ENCODE measurements at regions not wholly inside any gene's neighbourhood (a gene's known extent, or its start where the extent isn't known, plus 50 kb on each side); places are given as distances from the start of the nearest gene placed in this dataset.
A peak's percentile ranks its signal among the peaks of the same experiment; 100 is the strongest.
"Not testable (repeated sequence)": the region's sequence is repeated elsewhere in the genome, so short reads cannot be mapped to it uniquely, and the experiment has no call there.

DNA sequence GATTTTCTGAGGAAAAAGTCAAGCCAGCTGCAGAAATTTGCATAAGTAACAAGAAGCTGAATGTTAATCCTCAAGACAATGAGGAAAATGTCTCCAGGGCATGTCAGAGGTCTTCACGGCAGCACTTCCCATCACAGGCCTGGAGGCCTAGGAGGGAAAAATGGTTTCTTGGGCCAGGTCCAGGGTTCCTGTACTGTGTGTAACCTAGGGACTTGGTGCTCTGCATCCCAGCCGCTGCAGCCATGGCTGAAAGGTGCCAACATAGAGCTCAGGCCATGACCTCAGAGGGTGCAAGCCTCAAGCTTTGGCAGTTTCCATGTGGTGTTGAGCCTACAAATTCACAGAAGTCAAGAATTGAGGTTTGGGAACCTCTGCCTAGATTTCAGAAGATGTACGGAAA lies 144.1 kb downstream of the AKR1D1 start:
- DNase-seq (ENCODE audit: low spot score) = not testable (repeated sequence)

DNA sequence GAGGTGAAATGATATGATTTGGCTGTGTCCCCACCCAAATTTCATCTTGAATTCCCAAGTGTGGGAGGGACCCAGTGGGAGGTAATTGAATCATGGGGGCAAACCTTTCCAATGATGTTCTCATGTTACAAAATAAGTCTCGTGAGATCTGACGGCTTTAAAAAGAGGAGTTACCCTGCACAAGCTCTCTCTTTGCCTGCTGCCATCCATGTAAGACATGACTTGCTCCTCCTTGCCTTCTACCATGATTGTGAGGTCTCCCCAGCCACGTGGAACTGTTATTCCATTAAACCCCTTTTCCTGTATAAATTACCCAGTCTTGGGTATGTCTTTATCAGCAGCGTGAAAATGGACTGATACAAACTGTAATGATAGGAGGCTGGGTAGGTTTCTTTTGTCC lies 145.1 kb downstream of the AKR1D1 start:
- DNase-seq (ENCODE audit: low spot score) = not testable (repeated sequence)

DNA sequence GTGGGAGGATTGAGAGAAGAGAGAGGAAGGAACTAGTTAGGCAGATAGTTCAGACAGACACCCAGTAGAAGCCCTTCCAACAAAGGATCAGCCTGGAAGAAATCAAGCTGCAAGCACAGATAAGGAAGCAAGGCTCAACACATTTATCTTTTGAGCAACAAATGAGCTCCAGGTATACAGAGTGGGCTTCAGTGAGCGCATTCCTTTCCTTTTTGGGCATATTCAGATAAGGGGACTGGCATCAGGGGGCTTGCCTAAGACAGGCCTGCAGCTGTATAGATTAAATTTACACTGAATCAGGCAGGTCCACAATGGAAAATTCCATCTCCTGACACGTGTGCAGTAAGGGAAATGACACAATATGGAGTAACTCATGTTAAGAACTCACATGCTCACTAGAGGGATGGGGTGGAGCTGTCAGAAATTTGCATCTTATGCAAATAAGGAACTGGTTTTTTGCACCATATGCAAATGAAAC lies 147.2 kb downstream of the AKR1D1 start:
- DNase-seq (ENCODE audit: low spot score) = no peak

DNA sequence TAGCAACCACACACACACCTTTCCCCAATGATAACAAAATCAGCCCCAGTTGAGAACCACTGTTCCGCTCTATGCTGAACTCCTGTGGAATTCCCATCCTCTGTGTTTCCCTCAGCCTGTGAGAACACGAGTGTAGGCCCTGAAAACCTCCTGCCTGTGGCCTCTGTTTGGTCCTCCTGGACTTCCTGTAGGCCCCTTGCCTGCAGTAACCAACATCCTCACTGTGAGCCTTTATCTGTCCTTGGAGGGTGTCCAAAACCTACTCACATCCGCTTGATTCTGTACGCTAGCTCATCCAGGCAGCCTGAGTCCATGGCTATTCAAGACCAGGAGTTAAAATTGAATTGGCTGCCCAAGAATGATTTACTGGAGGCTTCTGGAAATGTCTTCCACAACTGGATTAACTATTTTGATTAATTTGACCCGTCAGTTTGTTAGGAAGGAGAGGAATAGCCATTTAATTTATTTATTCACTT lies 149.8 kb downstream of the AKR1D1 start:
- DNase-seq (ENCODE audit: low spot score) = peak; percentile 10

DNA sequence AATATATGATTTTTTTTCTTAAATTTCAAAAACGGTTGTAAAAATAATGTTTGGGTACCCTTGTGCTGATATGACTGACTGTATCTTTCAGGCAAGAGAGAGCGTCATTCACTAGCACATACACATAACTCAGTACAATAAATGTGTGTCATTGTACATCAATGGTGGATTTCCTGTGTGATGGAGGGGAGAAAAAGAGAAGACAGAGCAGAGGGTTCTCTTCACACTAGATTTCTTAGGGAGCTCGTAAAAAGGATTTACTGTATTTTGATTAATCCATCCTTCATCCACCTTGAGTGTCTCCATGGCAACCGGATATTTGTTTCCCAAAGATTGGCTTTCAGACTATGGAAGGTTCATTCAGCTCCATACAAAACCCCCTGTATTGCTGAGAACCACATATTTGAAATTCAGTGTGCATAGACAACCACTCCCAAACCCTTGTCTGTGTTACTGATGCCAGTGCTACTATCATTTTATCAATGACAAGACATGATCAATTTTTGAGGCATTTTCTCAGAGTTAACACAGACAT lies 150.6 kb downstream of the AKR1D1 start:
- no peak for DNase-seq (ENCODE audit: low spot score)

DNA sequence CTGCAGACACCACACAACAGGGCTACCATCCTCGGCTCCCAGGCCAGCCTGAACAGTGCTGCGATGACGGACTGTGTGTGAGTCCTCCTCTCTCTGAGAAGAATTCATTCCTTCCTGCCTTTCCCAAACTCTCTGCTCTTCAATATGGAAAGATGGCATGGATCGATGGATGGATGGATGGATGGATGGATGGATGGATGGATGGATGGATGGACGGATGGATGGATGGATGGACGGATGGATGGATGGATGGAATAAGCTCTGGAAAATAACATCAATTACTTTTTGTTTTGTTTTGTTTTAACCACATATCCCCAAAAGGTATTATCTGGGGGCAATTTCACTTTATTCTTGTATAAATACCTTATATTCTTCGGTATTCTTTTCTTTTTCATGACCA lies 151.9 kb downstream of the AKR1D1 start:
- DNase-seq (ENCODE audit: low spot score) = no peak

DNA sequence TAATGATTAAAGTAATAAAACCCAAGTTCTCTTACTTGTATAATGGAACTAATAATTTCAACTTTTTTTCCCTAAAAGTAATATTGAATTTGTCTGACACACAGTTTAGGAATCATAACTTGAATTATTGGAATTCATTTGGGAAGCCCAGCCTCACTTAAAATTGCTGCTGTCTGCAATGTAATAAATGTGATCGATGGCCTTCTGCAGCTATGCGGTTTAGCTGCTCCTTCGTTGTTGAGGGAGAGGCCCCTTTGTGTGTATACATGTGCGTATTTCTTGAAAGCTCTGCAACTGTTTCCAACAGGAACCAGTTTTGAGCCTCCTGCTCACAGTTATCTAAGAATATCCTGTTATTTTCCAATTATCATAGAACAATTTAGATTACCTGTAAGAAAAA lies 152.5 kb downstream of the AKR1D1 start:
- no peak for DNase-seq (ENCODE audit: low spot score)

DNA sequence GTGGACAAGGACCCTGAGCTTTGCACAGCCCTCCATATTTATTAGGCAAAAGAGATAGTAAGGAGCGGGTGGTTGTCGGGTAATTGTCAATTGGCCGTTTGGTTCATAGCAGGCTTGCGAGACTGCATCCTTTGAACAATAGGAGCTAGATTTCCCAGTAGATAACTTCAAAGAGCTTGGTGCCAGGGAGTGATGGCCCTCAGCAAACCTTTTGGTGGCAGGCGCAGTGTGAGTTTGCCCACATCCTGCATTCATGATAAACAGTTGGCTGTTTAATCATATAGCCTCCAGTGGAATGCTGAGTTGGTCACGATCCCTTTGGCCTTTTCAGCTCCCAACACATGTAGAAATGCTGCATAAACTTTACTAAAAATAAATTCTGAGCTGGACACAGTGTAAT lies 156.9 kb downstream of the AKR1D1 start:
- no peak for DNase-seq (ENCODE audit: low spot score)

DNA sequence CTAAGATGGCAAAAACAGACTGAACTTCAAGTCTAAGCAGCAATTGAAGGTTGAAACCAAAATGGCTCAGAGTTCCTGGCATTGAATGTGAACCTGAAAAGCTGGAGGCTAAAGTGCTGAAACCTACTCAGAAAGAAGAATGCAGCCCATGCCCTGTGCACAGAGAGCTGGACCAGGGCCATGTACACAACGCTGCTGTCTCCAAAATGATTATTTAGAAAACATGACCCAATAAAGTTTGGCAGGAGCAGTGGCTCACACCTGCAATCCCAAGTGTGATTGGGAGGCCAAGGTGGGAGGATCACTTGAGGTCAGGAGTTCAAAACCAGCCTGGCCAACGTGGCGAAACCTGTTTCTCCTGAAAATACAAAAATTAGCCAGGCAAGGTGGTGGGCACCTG lies 158.9 kb downstream of the AKR1D1 start:
- no peak for DNase-seq (ENCODE audit: low spot score)

DNA sequence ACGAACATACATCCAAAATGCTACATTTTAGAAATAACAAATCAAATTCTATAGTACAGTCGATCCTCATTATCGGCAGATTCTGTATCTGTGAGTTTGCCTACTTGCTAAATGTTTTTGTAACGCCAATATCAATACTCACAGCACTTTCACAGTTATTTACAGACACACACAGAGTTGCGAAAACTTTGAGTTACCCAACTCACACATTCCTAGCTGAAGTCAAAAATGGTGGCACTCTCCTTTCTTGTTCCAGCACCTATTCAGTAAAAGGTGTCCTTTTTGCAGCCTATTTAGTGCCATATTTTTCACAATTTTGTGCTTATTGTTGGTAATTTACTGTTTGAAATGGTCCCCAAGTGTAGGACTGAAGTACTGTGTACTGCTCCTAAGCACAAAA lies 161.7 kb downstream of the AKR1D1 start:
- no peak for DNase-seq (ENCODE audit: low spot score)

DNA sequence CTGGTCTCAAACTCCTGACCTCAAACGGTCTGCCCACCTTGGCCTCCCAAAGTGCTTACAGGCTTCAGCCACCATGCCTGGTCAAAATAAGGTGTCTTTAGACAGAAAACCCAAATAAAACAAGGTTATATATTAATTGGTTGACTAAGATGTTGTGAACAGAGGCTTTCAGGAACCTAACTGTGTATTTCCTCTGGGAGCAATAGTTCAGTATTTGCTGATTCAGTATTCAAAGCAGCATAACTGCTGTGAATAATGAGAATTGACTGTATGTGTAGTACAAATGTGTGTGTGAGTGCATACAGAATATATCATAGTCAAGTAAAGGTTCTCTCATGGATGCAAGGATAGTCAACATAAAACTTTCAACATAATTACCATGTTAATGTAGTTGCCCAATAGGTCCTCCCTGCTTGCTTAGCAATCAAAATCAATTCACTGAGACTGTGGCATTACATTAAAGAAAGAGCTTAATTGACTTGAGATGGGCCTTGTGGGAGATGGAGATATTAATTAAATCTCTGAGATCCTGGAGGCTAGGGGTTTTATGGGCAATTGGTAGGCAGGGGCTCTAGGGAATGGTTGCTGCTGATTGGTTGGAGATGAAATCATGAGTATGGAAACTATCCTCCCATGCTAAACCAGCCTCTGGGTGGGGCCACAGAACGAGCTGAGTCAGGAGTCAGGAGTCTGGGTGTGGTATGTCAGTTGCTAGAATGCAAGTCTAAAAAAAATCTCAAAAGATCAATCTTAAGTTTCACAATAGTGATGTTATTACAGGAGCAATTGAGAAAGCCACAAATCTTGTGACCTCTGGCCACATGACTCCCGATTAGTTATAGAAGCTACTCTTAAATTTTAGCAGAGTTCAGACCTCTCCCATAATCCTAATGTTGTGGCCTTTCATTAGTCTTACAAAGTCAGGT lies 162.7 kb downstream of the AKR1D1 start:
- no peak for DNase-seq (ENCODE audit: low spot score)

DNA sequence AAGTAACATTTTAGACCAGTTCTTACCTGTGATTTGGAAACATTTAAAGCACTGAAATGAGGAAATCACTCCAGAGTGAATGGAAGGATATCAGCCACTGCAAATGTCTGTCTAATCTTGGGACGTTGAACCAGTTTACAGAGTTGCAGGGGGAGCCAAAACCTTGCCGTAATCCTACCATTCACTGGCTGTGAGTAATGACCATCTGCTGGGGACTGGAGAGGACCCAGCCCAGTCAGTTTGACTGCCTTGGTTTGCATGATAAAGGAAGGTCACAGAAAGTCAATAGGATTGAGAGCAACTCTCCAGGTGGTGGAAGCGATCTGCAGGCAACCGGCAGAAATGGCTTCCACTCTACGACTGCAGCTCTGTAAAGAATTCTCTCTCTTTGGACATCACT lies 167.2 kb downstream of the AKR1D1 start:
- DNase-seq (ENCODE audit: low spot score) = peak; percentile 40

DNA sequence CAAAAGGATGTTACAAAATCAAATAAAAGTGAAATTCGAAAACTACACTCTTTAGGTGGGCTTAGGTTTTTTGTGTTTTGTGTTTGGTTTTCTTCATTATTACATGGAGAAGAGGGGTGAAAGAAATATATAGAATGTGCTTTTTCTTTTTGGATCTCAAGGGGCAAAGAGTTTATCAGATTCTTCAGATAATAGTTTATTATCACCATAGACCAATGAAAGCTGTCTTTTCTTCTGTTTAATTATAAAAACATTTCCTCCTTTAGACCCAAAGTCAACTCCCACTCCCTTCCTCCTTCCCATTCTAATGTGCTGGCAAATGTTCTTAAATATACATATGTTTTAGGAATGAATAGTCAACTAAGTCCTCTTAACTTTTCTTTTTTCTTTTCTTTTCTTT lies 167.6 kb downstream of the AKR1D1 start:
- no peak for DNase-seq (ENCODE audit: low spot score)

DNA sequence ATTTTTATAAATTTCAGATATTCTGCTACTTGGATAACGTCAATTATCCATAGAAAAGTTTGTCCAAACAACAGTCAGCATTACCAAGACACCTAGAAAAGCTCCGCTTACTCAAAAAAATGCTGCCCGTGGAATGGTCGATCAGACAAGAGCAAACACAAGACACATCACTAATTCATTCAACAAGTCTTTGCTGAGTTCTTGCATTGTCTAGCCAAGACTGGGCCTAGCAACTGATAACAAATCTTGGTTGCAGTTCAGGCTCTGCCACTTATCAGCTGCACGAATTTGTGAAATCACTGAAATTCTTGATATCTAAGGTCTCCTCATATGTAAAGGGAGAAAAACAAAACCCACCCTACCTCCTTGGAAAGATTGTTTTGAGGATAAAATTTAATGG lies 168.3 kb downstream of the AKR1D1 start:
- DNase-seq (ENCODE audit: low spot score) = no peak

DNA sequence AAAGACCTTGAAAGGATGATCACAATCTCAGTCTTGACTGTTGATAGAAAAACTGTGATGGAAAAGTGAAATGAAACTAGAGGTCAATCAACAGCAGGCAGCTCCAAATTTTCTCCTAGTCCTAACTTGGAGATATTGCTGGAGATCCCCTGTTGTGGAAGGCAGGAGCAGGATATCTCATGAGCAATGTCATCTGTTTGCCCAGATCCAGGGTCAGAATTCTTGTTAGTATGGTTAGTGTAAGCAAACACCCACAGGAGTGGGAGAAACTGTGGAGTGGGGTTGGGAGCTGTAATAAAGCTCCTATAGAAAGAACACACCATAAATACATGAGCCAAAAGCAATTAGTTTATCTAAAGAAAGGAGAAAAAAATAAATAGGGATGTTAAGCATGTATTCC lies 169.0 kb downstream of the AKR1D1 start:
- peak; percentile 31 for DNase-seq (ENCODE audit: low spot score)

DNA sequence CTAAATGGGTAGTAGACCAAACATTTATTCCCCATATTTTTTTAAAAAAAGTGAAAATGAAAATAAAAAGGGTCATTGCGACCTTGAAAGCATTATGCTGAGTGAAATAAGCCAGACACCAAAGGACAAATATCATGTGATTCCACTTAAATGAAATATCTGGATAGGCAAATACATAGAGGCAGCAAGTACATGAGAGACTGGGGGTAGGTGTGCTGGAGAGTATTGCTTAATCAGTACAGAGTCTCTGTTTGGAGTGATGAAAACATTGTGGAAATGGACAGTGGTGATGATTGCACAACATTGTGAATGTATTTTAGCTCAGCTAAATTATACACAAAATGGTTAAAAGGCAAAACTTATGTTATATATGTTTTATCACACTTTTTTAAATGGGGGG lies 169.4 kb downstream of the AKR1D1 start:
- peak; percentile 57 for DNase-seq (ENCODE audit: low spot score)

DNA sequence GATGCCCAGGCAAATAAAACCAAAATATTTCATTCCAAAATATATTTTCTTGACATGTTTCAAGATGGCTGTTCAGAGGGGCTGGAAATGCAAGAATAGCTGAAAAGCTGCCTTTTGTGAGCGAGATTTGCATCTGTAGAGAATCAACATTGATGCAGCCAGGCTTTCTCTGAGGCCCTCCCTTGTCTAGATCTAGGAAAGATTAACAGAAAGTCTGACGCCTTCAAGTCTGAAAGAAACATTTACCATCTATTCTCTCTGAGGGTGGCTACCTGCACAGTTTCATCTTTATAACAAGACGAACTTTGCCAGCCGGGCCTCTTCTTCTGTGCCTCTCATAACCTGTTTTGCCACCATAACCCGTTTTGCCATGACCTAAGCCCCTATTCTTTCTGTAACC lies 170.2 kb downstream of the AKR1D1 start:
- peak; percentile 83 for DNase-seq (ENCODE audit: low spot score)

DNA sequence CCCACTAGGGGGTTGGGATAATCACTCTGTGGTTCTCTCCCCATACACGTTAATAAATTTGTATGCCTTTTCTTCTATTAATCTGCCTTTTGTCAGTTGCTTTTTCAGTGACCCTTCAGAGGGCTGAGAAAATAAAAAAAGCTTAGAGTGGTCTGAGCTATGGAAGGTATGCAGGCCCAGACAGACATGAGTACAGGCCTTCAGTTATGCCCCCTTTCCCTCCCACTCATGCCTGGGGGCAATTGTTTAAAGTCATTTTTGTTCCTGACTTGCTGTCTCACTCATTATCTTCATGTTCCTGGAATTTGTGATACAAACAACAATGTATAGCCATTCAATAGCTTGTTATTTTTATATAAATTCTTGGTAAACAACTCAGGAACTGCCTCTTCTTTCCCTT lies 170.8 kb downstream of the AKR1D1 start:
- no peak for DNase-seq (ENCODE audit: low spot score)

DNA sequence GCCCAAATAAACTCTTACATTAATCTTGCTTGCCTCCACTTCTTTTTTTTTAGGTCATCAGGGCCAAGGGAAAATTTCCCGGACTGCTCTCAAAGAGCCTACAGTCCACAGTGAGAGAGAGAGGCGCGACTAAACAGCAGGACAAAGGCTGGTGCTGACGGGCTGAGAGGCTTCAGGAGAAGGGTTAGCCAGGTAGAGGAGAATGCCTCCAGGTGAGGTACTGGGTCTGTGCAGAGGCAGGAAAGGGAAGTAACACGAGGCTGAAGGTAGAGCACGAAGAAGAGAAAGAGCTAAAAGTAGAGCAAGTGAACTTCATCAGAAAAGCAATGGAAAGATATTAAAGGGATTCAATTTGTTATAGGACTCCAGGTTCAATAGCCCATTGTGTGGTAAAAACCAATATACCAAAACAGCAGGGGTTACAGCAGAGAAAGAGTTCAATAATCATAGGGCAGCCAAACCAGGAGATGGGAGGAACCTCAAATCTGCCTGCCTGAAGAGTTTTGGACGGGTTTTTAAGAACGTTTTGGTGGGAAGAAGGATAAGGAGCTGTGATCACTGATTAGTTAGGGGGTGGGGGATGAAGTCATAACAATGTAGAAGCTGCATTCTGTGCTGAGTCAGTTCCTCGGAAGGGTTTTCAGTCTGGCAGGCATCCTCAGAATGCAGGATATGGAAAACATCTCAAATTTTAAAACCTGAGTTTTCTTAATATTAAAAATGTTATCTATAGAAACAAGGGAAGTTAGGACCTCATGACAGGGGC lies 171.5 kb downstream of the AKR1D1 start:
- DNase-seq (ENCODE audit: low spot score) = no peak

DNA sequence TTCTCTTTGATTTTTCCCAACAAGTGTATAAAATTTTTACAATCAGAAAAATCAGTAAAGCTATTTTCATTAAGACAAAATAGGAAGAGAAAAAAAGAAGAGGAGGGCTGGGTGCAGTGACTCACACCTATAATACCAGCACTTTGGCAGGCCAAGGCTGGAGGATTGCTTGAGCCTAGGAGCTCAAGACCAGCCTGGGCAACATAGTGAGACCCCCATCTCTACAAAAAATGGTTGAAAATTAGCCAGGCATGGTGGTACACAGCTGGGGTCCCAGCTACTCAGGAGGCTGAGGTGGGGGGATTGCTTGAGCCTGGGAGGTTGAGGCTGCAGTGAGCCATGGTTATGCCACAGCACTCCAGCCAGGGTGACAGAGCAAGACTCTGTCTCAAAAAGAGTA lies 172.3 kb downstream of the AKR1D1 start:
- no peak for DNase-seq (ENCODE audit: low spot score)

DNA sequence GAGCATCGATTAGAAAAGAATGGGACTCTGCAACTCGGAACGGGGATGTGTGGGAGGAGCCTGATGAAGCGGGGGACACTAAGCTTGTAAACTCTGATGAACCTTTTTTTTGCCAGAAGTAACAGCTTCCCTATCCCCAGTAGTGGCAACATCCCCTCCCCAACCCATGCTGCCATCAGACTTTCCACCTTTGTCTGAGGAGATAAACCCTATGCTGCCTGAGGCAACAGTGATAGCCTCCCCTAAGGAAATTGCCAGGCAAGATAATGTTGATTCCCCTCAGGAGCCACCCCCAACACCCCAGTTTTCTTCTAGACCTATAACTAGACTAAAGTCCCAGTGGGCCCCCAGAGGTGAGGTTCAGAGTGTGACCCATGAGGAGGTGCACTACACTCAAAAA lies 173.7 kb downstream of the AKR1D1 start:
- DNase-seq (ENCODE audit: low spot score) = no peak

DNA sequence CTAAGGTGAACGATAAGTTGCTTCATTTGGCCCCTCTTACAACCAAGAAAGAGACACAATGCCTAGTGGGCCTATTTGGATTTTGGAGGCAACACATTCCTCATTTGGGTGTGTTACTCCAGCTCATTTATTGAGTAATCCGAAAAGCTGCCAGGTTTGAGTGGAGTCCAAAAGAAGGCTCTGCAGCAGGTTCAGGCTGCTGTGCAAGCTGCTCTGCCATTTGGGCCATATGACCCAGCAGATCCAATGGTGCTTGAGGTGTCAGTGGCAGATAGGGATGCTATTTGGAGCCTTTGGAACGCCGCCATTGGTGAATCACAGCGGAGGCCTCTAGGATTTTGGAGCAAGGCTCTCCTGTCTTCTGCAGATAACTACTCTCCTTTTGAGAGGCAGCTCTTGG lies 176.4 kb downstream of the AKR1D1 start:
- DNase-seq (ENCODE audit: low spot score) = not testable (repeated sequence)

Measured in SK-N-DZ (cell line).